ENCODE measurements at regions not wholly inside any gene's neighbourhood (a gene's known extent, or its start where the extent isn't known, plus 50 kb on each side); places are given as distances from the start of the nearest gene placed in this dataset.

DNA sequence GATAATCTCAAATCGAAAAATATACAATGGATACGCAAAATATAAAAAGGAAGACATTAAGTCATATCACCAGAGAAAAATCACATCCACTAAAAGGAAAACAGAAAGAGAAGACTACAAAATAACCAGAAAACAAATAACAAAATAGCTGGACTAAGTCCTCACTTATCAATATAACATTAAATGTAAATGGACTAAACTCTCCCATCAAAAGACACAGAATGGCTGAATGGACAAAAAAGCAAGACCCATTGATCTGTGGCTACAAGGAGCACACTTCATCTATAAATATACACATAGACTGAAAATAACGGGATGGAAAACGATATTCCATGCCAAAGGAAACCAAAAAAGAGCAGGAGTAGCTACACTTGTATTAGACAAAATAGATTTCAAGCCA lies 161.0 kb upstream of the PRKD1 start:
- no peak overlapping the region for H3K4me3 ChIP-seq (ENCODE audit: low read length)
- no peak overlapping the region for H3K4me2 ChIP-seq (ENCODE audit: low read length)
- no peaks in the 10 kb centered on the region for H3K9me3 ChIP-seq (ENCODE audit: insufficient read depth, low read length)
- H3K9ac ChIP-seq (ENCODE audit: low read length) = no peak overlapping the region
- H4K20me1 ChIP-seq (ENCODE audit: insufficient read depth, low read length) = no peaks in the 10 kb centered on the region
- no peak overlapping the region for H2AFZ ChIP-seq (ENCODE audit: low read depth, low read length)
- H3K4me1 ChIP-seq (ENCODE audit: low read length) = peaks cover 6% of the 10 kb centered on the region; the same call in 1 of the 2 replicates
- no peaks in the 10 kb centered on the region for H3K27me3 ChIP-seq (ENCODE audit: low read depth, low read length)
- H3K79me2 ChIP-seq (ENCODE audit: low read length) = no peaks in the 10 kb centered on the region
- no peak overlapping the region for H3K27ac ChIP-seq (ENCODE audit: low read length)
- H3K36me3 ChIP-seq (replicated peaks; ENCODE audit: low read depth, low read length) = no peaks in the 10 kb centered on the region
- TF ChIP-seq, protein P1, sequence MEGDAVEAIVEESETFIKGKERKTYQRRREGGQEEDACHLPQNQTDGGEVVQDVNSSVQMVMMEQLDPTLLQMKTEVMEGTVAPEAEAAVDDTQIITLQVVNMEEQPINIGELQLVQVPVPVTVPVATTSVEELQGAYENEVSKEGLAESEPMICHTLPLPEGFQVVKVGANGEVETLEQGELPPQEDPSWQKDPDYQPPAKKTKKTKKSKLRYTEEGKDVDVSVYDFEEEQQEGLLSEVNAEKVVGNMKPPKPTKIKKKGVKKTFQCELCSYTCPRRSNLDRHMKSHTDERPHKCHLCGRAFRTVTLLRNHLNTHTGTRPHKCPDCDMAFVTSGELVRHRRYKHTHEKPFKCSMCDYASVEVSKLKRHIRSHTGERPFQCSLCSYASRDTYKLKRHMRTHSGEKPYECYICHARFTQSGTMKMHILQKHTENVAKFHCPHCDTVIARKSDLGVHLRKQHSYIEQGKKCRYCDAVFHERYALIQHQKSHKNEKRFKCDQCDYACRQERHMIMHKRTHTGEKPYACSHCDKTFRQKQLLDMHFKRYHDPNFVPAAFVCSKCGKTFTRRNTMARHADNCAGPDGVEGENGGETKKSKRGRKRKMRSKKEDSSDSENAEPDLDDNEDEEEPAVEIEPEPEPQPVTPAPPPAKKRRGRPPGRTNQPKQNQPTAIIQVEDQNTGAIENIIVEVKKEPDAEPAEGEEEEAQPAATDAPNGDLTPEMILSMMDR (IDR thresholded peaks at IDR 0.05; ENCODE audit: low read depth, low read length) = no peak
- TF ChIP-seq EZH2phosphoT487 (IDR thresholded peaks at IDR 0.05; ENCODE audit: low read depth) = no peak

DNA sequence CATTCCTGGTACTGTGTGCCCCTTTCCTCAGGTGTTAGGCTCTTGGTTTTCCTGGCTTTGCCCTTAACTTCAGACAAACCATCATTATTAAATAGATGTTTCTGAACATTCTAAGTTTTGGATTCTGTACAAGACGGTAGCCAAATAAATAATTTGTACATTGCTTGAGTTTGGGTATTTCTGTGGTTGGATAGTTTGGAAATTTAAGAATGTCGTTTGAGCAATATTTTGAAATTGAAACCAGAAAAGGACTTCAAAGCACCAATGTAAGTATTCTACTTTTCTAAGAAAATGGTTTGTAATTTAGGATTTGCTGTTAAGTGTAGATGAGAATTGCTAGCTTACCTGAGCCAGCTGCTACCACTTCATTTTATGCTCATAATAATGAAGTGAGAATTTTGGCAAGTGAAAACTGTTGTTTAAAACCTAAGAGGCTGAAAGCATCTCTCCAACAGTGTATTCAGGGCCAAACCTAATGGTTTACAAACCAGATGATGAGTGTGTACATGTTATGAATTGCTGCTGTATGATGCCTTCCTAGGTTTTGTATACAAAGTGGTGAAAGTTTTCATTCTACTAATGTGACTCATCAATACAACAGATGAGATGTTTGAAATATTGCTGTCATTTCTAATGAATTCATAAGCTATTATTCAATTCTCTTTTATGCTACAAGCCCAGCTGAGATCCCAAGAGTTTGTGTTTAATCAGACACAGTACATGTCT lies 181.5 kb upstream of the PRKD1 start:
- Histone ChIP-seq H3K36me3 (replicated peaks; ENCODE audit: low read depth, low read length) (no peaks in the 10 kb centered on the region), H3K4me3 (ENCODE audit: low read length) (no peak overlapping the region), H3K9ac (ENCODE audit: low read length) (no peak overlapping the region), H3K9me3 (ENCODE audit: insufficient read depth, low read length) (no peaks in the 10 kb centered on the region), H3K79me2 (ENCODE audit: low read length) (no peaks in the 10 kb centered on the region), H3K27ac (ENCODE audit: low read length) (no peak overlapping the region), H4K20me1 (ENCODE audit: insufficient read depth, low read length) (no peaks in the 10 kb centered on the region), H2AFZ (ENCODE audit: low read depth, low read length) (no peak overlapping the region), H3K4me2 (ENCODE audit: low read length) (no peak overlapping the region), H3K27me3 (ENCODE audit: low read depth, low read length) (no peaks in the 10 kb centered on the region), H3K4me1 (ENCODE audit: low read length) (no peaks in the 10 kb centered on the region)
- TF ChIP-seq EZH2phosphoT487 (IDR thresholded peaks at IDR 0.05; ENCODE audit: low read depth) = no peak
- TF ChIP-seq, protein P1 (IDR thresholded peaks at IDR 0.05; ENCODE audit: low read depth, low read length) = no peak

DNA sequence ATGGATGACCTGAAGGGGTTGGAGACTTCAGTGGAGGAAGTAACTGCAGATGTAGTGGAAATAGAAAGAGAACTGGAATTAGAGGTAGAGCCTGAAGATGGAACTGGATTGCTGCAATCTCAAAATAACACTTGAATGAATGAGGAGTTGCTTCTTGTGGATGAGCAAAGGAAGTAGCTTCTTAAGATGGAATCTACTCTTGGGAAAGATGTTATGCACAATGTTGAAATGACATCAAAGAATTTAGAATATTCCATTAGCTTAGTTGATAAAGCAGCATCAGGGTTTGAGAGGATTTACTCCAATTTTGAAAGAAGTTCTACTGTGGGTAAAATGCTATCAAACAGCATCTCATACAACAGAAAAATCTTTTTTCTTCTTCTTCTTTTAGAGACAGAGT lies 186.4 kb upstream of the PRKD1 start:
- no peaks in the 10 kb centered on the region for H3K9me3 ChIP-seq (ENCODE audit: insufficient read depth, low read length)
- no peak overlapping the region for H2AFZ ChIP-seq (ENCODE audit: low read depth, low read length)
- H3K27me3 ChIP-seq (ENCODE audit: low read depth, low read length) = no peaks in the 10 kb centered on the region
- no peaks in the 10 kb centered on the region for H4K20me1 ChIP-seq (ENCODE audit: insufficient read depth, low read length)
- H3K9ac ChIP-seq (ENCODE audit: low read length) = no peak overlapping the region
- TF ChIP-seq EZH2phosphoT487 (IDR thresholded peaks at IDR 0.05; ENCODE audit: low read depth) = no peak
- no peak overlapping the region for H3K4me3 ChIP-seq (ENCODE audit: low read length)
- no peak overlapping the region for H3K4me2 ChIP-seq (ENCODE audit: low read length)
- H3K4me1 ChIP-seq (ENCODE audit: low read length) = no peaks in the 10 kb centered on the region
- H3K36me3 ChIP-seq (replicated peaks; ENCODE audit: low read depth, low read length) = no peaks in the 10 kb centered on the region
- H3K79me2 ChIP-seq (ENCODE audit: low read length) = no peaks in the 10 kb centered on the region
- no peak overlapping the region for H3K27ac ChIP-seq (ENCODE audit: low read length)

DNA sequence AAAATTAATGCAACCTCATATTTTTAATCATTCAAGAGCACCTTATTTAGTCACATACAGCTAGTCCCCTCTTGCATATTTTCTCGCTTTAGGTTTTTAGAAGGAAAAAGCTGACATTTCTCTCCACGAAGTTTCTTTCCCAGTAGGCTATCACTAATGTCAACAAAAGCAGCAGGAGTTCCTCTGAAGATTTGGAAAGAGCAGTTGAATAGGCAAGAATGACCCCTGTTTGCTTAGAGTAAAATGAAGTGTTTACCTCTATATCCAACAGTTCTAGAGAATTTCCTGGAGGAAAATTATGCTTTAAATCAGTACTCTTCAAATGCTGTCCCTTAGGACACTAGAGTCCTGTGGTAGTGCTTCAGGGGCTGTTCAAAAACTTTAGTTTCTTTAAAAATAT lies 188.1 kb upstream of the PRKD1 start:
- no peak overlapping the region for H3K27ac ChIP-seq (ENCODE audit: low read length)
- no peaks in the 10 kb centered on the region for H3K79me2 ChIP-seq (ENCODE audit: low read length)
- H3K36me3 ChIP-seq (replicated peaks; ENCODE audit: low read depth, low read length) = no peaks in the 10 kb centered on the region
- no peak overlapping the region for H3K4me2 ChIP-seq (ENCODE audit: low read length)
- no peaks in the 10 kb centered on the region for H3K4me1 ChIP-seq (ENCODE audit: low read length)
- no peaks in the 10 kb centered on the region for H3K27me3 ChIP-seq (ENCODE audit: low read depth, low read length)
- no peak for TF ChIP-seq EZH2phosphoT487 (IDR thresholded peaks at IDR 0.05; ENCODE audit: low read depth)
- TF ChIP-seq, protein P1 (IDR thresholded peaks at IDR 0.05; ENCODE audit: low read depth, low read length) = no peak
- H3K4me3 ChIP-seq (ENCODE audit: low read length) = no peak overlapping the region
- H3K9me3 ChIP-seq (ENCODE audit: insufficient read depth, low read length) = no peaks in the 10 kb centered on the region
- no peak overlapping the region for H2AFZ ChIP-seq (ENCODE audit: low read depth, low read length)
- no peak overlapping the region for H3K9ac ChIP-seq (ENCODE audit: low read length)
- H4K20me1 ChIP-seq (ENCODE audit: insufficient read depth, low read length) = no peaks in the 10 kb centered on the region

Measured in OCI-LY3 (cell line).